ENCODE measurements at regions not wholly inside any gene's neighbourhood (a gene's known extent, or its start where the extent isn't known, plus 50 kb on each side); places are given as distances from the start of the nearest gene placed in this dataset.

GRCh38 chr3:164897342-164897741 lies 181.0 kb downstream of the SI start:
- no peak for TF ChIP-seq CTCF (IDR thresholded peaks at IDR 0.05)
- TF ChIP-seq POLR2A (IDR thresholded peaks at IDR 0.05) = no peak
